T1000 (cell line): ENCODE measurements at regions not wholly inside any gene's neighbourhood (a gene's known extent, or its start where the extent isn't known, plus 50 kb on each side); places are given as distances from the start of the nearest gene placed in this dataset.

ENCODE experiments used
- DNase-seq: peaks from one replicate; lab custom pipeline; 2025; ENCODE audit warnings: mixed read lengths; lab: John Stamatoyannopoulos, UW

GRCh38 chr1:106749906-106750305 is 306.6 kb upstream of the PRMT6 start:
- DNase-seq = no peak

- DNase-seq = no peak
Measured at GRCh38 chr1:106751002-106751401, 305.5 kb upstream of the PRMT6 start.

- no peak for DNase-seq
Measured at GRCh38 chr1:106753066-106753465, 303.4 kb upstream of the PRMT6 start.

- no peak for DNase-seq
Measured at GRCh38 chr1:106754957-106755356, 301.5 kb upstream of the PRMT6 start.

- DNase-seq = no peak
Measured at GRCh38 chr1:106755682-106756406, 300.6 kb upstream of the PRMT6 start.

GRCh38 chr1:106756752-106757151 is 299.7 kb upstream of the PRMT6 start:
- DNase-seq = no peak

- no peak for DNase-seq
Measured at GRCh38 chr1:106768077-106768476, 288.4 kb upstream of the PRMT6 start.

GRCh38 chr1:106768501-106768900 is 288.0 kb upstream of the PRMT6 start:
- DNase-seq = no peak

- DNase-seq = no peak
Measured at GRCh38 chr1:106773206-106773605, 283.3 kb upstream of the PRMT6 start.

GRCh38 chr1:106780066-106780465 is 276.4 kb upstream of the PRMT6 start:
- no peak for DNase-seq

- DNase-seq = no peak
Measured at GRCh38 chr1:106780806-106781569, 275.5 kb upstream of the PRMT6 start.

- DNase-seq = no peak
Measured at GRCh38 chr1:106785176-106785575, 271.3 kb upstream of the PRMT6 start.

- no peak for DNase-seq
Measured at GRCh38 chr1:106787520-106787919, 269.0 kb upstream of the PRMT6 start.

- no peak for DNase-seq
Measured at GRCh38 chr1:106789686-106790085, 266.8 kb upstream of the PRMT6 start.

- DNase-seq = no peak
Measured at GRCh38 chr1:106791041-106791440, 265.4 kb upstream of the PRMT6 start.

- DNase-seq = no peak
Measured at GRCh38 chr1:106793651-106794050, 262.8 kb upstream of the PRMT6 start.

GRCh38 chr1:106798991-106799390 is 257.5 kb upstream of the PRMT6 start:
- DNase-seq = no peak

GRCh38 chr1:106802181-106802580 is 254.3 kb upstream of the PRMT6 start:
- DNase-seq = no peak

- DNase-seq = no peak
Measured at GRCh38 chr1:106814418-106814817, 242.1 kb upstream of the PRMT6 start.

GRCh38 chr1:106817575-106817974 is 238.9 kb upstream of the PRMT6 start:
- DNase-seq = no peak

- DNase-seq = no peak
Measured at GRCh38 chr1:106831511-106831910, 225.0 kb upstream of the PRMT6 start.

- DNase-seq = no peak
Measured at GRCh38 chr1:106836708-106837107, 219.8 kb upstream of the PRMT6 start.

- DNase-seq = no peak
Measured at GRCh38 chr1:106843518-106843917, 213.0 kb upstream of the PRMT6 start.

GRCh38 chr1:106846656-106847055 is 209.8 kb upstream of the PRMT6 start:
- DNase-seq = no peak
